22Rv1 (cell line): ENCODE measurements at regions not wholly inside any gene's neighbourhood (a gene's known extent, or its start where the extent isn't known, plus 50 kb on each side); places are given as distances from the start of the nearest gene placed in this dataset.

Experiments used
- ZFX ChIP-seq: fragments of 450-650 bp; IDR thresholded peaks from 2 replicates; pipeline ENCODE4 v1.6.1; 2017; ENCODE audit warnings: antibody characterized with exemption, borderline replicate concordance
- TF ChIP-seq, protein P1 (sequence below): fragments of 450-650 bp; IDR thresholded peaks from 2 replicates; pipeline ENCODE4 v1.5.1; 2017; ENCODE audit warnings: mild to moderate bottlenecking

DNA sequence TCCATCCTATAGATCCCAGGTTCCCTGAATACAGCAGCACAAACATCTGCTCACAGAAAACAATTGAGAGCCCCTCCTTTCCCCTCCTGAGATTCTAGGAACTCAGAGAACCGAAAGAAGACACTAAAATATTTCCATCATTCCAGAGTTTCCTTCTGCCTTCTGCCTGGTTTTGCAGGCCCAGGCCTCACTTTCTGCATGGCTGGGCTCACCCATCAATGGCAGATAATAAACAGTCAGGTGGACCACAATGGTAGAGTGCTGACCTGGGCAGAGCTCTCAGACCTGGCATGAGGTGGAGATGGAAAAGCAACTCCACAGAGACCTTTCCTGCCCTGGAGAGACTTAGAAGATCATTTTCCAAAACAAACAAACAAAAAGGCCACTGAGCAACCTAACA is 389.1 kb downstream of the NXPE2 start:
- TF ChIP-seq, protein P1, sequence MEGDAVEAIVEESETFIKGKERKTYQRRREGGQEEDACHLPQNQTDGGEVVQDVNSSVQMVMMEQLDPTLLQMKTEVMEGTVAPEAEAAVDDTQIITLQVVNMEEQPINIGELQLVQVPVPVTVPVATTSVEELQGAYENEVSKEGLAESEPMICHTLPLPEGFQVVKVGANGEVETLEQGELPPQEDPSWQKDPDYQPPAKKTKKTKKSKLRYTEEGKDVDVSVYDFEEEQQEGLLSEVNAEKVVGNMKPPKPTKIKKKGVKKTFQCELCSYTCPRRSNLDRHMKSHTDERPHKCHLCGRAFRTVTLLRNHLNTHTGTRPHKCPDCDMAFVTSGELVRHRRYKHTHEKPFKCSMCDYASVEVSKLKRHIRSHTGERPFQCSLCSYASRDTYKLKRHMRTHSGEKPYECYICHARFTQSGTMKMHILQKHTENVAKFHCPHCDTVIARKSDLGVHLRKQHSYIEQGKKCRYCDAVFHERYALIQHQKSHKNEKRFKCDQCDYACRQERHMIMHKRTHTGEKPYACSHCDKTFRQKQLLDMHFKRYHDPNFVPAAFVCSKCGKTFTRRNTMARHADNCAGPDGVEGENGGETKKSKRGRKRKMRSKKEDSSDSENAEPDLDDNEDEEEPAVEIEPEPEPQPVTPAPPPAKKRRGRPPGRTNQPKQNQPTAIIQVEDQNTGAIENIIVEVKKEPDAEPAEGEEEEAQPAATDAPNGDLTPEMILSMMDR, result no peak
- TF ChIP-seq ZFX, result no peak
